T47D (cell line): ENCODE measurements at regions not wholly inside any gene's neighbourhood (a gene's known extent, or its start where the extent isn't known, plus 50 kb on each side); places are given as distances from the start of the nearest gene placed in this dataset.

ENCODE experiments used
- DNase-seq, 2 experiments: peaks; one replicate each; pipeline versions ENCODE4 v3.0.0 to v3.0.0-alpha.2; 2011 to 2012; ENCODE audit warnings: low read depth in 1 of 2, low spot score in 1 of 2
- JUND ChIP-seq: IDR thresholded peaks from 2 replicates; pipeline ENCODE4 v1.6.1; 2012; ENCODE audit warnings: low read depth
- in situ Hi-C: cut with HindIII; loops from 2 replicates; pipeline ENCODE4 v1.10.0; 2016; ENCODE audit warnings: low sequenced_read_pairs, low pct_unique_long_range_greater_than_20kb

GRCh38 chr6:12446394-12446793, 156.2 kb downstream of the EDN1 start:
- in situ Hi-C loops = no loop called here

GRCh38 chr6:12449447-12449846, 159.3 kb downstream of the EDN1 start:
- TF ChIP-seq JUND = no peak
- DNase-seq = no peak
- in situ Hi-C loops = no loop called here

More at GRCh38 chr6:12446394-12446793, 156.2 kb downstream of the EDN1 start:
- TF ChIP-seq JUND = no peak
- no peak for DNase-seq

DNA sequence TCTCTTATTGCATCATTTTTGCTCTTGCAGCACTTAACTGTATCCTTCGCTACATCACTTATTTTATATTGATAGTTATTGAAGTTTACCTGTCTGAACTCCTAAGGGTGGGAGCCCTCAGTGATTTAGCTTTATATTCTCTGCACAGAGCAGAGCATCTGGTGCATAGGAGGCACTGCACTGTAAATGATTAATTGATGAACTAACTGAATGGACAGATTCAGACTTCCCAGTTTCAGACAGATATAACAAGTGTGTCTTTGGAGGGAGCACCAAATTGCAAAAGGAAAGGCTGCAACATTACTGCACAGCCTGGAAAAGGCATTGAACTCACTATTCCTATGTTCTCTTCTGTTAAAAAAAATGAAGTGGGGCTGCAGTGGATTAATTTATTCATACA, 160.3 kb downstream of the EDN1 start:
- in situ Hi-C loops = no loop called here
- no peak for DNase-seq

DNA sequence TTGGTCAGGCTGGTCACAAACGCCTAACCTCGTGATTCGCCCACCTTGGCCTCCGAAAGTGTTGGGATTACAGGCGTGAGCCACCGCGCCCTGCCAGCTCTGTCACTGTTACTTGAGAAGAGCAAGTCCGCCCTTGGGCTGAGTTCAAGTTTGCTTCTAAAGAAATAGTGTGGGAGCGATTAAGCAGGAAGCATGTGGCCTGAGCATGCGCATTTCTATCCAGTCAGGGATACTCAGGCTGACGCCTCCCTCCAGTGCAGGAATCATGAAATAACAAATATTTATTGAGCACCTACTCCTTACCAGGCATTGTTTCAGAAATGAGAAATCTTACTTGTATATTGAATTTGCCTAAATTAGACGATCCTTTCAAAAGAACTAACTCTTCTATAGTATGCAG, 166.2 kb downstream of the EDN1 start:
- in situ Hi-C loops = no loop called here
- no peak for DNase-seq
- no peak for TF ChIP-seq JUND

More for the DNA sequence above, 160.3 kb downstream of the EDN1 start:
- no peak for TF ChIP-seq JUND

DNA sequence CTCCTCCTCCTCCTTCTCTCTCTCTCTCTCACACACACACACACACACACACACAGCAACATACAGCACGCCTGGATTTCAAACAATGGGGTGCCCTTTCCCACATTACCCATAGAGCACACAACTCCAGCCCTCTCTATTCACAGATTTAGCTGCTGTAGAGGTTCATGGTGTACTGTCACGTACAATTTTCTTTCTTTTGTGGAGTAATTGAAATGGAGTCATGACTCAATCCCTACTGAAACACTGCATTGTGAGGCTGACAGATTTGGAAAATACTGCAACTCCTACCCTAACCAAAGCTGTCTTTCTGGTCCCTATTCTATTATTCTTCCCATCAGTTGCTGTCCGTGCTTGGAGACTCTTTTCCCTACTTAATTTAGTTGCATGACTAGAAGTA, 166.9 kb downstream of the EDN1 start:
- in situ Hi-C loops = no loop called here
- no peak for TF ChIP-seq JUND
- no peak for DNase-seq

- TF ChIP-seq JUND = no peak
- in situ Hi-C loops = no loop called here
- no peak for DNase-seq
Observed at GRCh38 chr6:12458558-12458957, 168.4 kb downstream of the EDN1 start.

- no peak for TF ChIP-seq JUND
- DNase-seq = no peak
- in situ Hi-C loops = no loop called here
Observed at GRCh38 chr6:12459945-12460661, 169.9 kb downstream of the EDN1 start.

DNA sequence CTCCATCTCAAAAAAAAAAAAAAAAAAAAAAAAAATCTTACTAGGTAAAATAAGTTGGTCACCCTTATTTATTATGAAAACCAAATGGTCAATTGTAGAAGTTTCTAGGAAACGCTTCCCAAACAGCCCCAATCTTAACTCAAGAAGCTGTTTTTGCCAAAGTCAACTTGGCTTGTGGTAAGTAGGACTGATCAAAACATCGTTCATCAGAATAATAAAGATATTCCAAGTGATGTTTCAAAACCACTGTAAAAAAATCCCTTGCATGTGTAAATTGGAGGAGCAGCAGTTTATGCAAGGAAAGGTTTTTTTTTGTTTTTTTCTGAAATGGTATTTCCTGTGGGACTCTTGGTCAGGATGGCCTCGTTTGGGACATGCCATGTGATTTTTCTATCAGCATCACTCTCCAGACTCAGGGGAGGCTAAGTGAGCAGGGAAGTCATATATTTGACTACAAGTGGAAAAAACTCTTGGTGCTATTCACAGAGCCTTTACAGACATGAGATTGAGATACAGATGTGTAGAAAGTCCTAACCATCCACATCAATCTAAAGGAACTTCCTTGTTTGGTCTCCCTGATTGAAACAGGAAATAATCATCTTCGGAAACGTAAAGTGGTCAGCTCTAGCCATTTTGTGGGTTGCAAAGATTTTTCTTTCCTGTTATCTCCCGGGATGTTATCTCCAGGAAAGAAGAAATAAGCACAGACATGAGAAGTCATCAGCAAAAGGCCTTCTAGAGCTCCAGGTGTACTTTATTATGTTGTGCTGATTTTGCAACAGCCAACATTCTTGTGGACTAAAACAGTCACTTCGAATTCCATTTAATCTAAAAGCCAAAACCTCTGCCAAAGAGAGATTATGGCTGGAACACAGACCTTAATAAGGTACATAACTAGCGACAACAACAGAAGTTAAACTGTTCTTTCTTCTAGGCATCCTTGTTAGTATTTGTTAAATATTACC, 177.8 kb downstream of the EDN1 start:
- DNase-seq = no peak
- in situ Hi-C loops = no loop called here
- no peak for TF ChIP-seq JUND

DNA sequence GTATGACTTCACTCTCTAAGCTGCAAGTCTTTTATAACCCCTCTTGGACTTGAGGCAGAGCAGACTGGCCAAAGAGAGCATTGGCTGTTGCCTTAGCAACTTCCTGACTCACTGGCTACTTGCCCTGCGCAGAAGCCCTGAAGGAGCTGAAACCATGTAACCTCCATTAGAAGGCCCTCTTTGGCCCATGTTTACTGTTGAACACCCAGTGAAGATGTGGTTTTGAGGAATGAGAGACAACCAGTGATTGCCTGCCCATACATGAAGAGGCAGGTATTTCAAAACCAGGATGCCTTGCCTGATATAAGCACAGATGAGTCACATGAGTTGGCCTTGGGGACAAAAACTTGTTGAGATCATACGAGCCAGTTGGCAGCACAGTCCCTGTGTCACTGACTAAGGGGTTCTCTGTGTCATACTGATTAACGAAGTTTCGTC, 182.5 kb downstream of the EDN1 start:
- in situ Hi-C loops = no loop called here
- no peak for TF ChIP-seq JUND
- DNase-seq = peak in 1 of 2 experiments; percentile 57

- no peak for DNase-seq
- no peak for TF ChIP-seq JUND
- in situ Hi-C loops = no loop called here
Observed at GRCh38 chr6:12473494-12473893, 183.3 kb downstream of the EDN1 start.

DNA sequence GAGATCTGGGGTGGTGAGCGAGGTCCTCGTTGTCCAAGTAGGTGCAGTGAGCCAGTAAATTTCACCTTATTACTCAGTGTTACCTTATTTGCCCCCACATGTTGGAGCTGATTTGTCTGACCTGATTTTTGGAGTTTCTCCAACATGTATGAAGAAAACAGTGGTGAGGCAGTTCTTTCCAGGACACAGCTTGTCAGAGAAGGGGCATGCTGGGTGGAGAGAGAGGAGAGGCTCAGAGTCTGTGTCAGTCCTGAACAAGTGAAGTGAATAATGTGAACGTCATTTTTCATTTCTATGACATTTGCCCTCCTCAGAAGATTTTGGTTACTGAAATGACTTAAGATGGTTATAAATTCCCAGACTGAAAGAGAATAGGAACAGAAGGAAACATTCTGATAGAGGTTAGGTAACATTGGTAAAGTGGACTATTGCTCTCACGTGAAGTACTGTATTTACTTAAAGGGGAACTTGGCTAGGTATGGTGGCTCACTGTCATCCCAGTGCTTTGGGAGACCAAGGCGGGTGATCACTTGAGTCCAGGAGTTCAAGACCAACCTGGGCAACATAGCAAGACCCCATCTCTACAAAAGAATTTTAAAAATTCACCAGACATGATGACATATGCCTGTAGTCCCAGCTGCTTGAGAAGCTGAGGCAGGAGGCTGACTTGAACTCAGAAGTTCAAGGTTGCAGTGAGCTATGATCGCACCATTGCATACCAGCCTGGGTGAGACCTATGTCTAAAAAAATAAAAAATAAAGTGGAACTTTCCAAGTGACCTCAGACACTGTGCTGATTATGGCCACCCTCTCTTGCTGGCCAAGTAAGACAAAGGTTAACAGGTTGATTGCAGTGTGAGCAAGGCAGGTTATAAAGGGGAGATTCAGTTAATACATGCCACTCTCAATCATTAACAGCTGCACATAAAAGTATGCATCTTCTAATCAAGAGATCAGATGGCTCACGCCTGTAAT, 184.3 kb downstream of the EDN1 start:
- no peak for DNase-seq
- TF ChIP-seq JUND = no peak
- in situ Hi-C loops = no loop called here

GRCh38 chr6:12476484-12476883, 186.3 kb downstream of the EDN1 start:
- in situ Hi-C loops = no loop called here
- TF ChIP-seq JUND = no peak
- DNase-seq = no peak
